ENCODE measurements at regions not wholly inside any gene's neighbourhood (a gene's known extent, or its start where the extent isn't known, plus 50 kb on each side); places are given as distances from the start of the nearest gene placed in this dataset.

DNA sequence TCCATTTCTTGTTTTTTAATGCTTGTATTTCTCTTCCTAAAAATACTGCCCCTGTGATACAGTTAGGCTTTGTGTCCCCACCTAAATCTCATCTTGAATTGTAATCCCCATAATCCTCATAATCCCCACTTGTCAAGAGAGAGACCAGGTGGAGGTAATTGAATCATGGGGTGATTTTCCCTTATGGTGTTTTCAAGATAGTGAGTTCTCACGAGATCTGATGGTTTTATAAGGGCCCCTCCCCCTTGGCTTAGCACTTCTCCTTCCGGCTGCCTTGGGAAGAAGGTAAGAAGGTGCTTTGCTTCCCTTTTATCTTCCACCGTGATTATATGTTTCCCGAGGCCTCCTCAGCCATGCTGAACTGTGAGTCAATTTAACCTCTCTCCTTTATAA is 227.4 kb downstream of the MAN2A1 start:
- DNase-seq (ENCODE audit: low read depth), result no peak

GRCh38 chr5:109917966-109918365 is 228.2 kb downstream of the MAN2A1 start:
- no peak for DNase-seq (ENCODE audit: low read depth)

DNA sequence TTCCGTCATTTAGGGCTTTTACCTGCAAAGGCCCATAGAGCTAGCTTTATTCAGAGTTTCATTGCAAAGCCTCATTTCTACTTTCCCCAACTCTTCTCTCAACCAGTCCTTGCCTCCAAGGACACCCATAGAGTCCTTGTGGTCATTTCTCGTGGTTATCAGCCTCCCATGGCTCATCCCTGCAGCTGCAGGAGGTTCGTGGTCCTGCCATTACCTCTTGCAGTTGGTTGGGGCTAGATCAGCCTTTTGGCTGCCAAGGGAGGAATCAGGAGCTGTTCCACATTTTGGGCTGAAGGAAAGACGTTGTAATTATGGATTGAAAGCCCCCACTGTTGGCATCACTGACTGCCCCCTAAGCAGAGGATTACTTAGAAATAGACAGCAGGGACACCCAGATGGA is 231.0 kb downstream of the MAN2A1 start:
- no peak for DNase-seq (ENCODE audit: low read depth)

DNA sequence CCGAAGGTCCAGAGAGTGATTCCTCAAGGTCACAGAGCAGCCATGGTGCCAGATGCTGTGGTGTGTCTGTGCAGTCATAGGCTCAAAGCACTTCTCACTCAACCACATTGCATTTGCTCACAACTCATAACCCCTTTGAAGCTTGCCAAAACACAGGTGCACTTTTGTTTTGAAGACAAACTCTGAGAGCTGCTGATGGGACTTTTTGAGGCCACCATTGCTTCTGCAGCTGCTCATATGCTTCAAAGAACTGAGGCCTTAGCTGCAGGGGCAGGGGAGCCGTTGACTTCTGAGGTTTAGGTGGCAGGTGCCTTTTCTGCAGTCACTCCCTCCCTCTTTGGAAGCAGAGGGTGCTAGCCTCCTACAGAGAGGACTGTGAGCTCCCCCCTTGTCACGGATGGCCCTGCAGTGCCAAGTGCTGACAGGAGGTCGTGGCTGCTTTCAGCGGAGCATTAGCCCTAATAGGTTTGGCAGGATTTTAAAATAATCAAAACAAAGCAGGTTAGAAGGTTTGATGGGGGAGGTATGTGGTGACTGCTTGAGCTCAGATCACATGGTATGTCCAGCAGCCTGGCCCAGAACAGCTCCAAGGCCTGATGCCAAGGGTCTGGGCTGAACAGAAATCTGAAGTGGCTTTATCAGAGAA is 232.1 kb downstream of the MAN2A1 start:
- no peak for DNase-seq (ENCODE audit: low read depth)

DNA sequence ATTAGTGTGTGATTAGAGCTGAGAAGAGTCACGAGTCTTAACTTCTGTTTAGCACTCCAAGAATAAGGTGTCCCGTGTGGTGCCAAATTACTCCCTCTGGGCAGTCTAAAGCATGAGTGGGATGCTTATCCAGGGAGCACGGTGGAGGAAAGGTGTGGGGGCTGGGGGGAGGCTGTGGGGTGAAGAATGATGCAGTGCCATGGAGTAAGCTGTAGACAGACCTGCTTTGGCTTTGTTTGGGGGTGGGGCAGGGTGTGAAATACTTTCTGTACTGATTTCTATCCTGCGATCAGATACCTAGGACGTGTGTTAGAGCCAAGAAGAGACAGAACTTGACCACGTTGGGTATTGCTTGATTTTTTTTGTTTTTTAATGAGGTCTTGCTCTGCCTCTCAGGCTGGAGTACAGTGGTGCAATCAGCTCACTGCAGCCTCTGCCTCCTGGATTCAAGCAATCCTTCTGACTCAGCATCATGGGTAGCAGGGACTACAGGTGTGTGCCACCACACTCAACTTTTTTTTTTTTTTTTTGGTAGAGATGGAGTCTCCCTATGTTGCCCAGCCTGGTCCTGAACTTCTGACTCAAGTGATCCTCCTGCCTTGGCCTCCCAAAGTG is 232.8 kb downstream of the MAN2A1 start:
- DNase-seq (ENCODE audit: low read depth), result no peak

- DNase-seq (ENCODE audit: low read depth), result no peak
Measured at GRCh38 chr5:109923205-109923604, 233.5 kb downstream of the MAN2A1 start.

DNA sequence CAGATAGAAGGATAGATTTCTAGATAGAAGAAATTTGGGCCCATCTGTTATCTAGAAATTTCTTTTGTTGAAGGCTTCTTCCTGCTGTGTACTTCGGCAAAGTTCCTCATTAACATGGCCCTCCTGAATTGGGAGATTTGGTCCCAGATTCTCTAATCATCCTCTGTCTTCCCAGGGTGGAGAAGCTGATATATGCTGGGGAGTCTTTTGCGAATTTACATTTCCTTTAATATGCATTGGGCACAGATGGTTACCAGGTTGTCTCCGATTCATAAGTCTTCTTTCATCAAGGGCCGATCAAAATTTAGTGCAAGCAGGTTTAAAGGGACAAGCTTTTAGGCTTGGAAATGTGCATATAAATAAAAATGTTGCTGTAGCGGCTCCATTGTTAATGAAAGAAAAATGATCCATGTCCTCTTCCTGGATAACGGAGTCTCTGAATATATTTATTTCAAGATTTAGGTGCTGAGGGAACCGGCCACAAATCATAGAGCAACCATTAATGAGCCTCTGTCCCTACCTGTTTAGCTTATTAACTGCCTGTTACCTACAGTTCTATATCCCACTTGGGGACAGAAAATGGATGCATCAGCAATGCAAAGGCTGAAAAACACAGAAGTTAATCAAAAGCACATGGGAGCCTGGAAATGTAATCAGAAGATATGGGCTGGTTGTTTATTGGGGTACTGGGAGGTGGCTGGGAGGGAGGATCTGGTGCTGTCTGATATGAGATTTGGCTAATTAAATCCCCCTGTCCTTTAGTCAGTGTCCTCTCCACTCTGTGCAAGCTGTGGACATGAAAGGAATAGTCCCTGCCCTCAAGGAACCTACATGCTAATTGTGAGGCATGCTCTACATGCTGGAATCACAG is 234.7 kb downstream of the MAN2A1 start:
- no peak for DNase-seq (ENCODE audit: low read depth)

DNA sequence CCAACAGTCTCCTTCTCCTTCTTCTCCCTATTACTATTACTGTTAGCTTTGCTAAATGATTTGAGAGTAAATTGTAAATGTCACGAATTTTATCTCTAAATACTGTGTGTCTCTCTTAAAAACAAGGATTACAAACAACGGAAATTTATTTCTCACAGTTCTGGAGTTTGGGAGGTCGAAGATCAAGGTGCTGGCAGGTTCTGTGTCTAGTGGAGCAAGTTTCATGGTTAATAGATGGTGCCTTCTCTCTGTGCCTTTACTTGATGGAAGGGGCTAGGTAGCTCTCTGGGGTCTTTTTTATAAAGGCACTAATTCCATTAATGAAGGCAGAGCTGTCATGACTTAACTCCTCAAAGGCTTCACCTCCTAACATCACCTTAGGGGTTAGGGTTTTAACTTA is 237.9 kb downstream of the MAN2A1 start:
- DNase-seq (ENCODE audit: low read depth), result no peak

GRCh38 chr5:109928046-109928445 is 238.3 kb downstream of the MAN2A1 start:
- no peak for DNase-seq (ENCODE audit: low read depth)

GRCh38 chr5:109928811-109929210 is 239.1 kb downstream of the MAN2A1 start:
- DNase-seq (ENCODE audit: low read depth), result no peak

DNA sequence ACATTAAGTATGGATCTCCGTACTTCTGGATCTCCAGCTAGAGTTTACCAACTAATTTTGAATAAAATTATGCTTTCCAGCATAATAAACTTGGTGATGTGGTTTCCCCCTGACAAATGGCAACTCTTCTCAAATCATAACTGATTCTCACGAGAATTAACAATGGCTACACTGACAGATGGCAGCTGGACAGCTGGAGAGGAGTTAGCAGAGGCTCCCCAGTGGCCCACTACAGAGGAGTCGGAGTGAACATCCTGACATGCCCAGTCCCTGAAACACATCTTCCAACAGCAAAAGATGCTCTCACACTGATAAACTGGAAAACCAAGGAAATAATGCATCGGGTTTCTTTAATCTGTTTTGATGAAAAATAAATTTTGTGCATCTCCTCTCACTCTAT is 239.6 kb downstream of the MAN2A1 start:
- DNase-seq (ENCODE audit: low read depth), result no peak

GRCh38 chr5:109929911-109930310 is 240.2 kb downstream of the MAN2A1 start:
- no peak for DNase-seq (ENCODE audit: low read depth)

GRCh38 chr5:109931049-109931780 is 241.5 kb downstream of the MAN2A1 start:
- no peak for DNase-seq (ENCODE audit: low read depth)

DNA sequence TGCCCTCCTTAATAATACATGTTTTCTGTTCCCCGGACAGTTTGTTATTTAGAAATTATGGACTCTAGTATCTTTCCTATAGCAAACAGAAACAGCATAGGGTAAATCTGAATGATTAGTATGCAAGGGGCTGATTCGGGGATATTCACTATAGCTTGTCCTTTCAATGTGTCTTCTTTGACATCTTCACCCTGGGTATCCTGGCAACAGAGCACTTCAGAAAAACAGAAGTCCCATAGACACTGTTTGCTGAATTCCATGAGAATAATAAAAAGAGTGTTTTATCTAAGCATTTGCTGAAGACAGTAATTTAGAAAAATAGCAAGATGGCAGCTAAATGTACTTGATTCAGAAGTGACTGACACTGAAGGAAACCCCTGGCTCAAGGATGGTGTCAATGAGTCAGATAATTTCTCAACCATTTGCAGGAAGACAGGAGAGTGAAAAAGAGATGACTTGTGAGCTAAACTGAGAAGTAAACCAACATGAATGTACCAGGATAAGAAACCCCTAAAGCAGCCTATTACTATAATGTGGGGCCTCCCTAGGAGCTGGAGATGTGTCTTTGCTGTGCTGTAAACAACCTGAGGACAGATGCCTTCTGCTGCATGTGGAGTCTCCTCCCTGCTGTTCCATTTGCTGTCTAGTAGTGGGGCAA is 246.2 kb downstream of the MAN2A1 start:
- DNase-seq (ENCODE audit: low read depth), result peak; percentile 76

DNA sequence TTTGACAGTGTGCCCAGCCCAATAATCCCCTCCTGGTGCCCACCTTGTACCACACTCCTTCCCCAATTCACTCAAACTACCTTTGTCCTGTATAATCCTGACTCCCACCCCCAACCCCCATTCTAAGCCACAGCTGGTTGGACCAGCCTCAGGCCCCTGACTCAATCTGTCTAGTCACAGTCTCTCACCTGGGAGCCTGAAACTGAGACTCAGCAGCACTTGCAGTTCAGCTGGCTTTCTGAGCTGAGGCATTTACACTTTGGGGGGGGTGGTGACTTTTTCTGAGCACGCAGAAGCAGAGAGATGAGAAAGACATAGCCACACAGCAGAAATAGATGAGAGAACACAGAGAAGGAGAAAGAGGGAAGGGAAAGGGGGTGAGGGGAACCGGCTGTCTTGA is 247.3 kb downstream of the MAN2A1 start:
- no peak for DNase-seq (ENCODE audit: low read depth)

- no peak for DNase-seq (ENCODE audit: low read depth)
Measured at GRCh38 chr5:109937951-109938350, 248.2 kb downstream of the MAN2A1 start.

GRCh38 chr5:109938453-109938852 is 248.7 kb downstream of the MAN2A1 start:
- no peak for DNase-seq (ENCODE audit: low read depth)

DNA sequence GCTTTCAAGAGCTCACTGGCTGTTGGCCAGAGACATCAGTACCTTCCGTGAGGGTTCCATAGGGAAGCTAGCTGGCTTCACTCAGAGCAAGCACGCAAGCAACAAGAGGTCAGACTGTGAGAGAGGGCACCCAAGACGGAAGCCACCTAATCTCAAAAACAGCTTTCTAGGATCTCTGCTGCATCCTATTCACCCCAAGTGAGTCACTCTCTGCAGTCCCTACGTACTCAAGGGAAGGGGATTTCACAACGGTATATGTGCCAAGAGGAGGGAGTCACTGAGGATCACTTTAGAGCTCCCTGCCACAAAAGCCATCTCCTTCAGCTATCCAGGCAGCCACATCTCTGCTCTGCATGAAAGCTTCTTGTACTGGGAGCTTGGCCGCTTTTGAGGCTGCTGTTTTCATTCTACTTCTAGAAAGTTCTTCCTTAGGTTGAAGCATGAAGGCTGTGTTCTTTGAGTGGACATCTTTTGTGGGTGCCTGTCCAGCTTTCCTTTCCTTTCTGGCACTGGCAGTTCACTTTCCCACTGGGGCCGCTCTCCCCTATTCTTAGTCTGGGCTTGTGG is 249.5 kb downstream of the MAN2A1 start:
- peak; percentile 95 for DNase-seq (ENCODE audit: low read depth)

DNA sequence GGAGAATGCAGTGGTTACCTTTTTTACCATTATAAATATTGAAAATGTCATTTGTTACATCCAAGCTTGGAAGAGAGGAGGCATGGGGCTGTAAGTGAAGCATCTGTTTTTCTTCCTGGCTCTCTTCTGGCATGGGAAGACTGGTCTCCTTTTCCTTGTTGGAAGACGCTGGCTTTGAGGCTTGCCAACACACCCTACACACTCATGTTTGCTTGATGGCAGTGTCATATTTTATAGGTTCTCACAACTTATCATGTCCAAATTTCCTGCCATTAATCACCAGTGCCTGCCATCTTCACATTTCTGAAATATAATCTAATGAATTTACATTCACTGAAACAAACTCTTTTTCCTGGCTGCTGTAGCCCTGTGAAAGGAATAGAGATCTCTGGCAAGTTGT is 252.9 kb downstream of the MAN2A1 start:
- no peak for DNase-seq (ENCODE audit: low read depth)

DNA sequence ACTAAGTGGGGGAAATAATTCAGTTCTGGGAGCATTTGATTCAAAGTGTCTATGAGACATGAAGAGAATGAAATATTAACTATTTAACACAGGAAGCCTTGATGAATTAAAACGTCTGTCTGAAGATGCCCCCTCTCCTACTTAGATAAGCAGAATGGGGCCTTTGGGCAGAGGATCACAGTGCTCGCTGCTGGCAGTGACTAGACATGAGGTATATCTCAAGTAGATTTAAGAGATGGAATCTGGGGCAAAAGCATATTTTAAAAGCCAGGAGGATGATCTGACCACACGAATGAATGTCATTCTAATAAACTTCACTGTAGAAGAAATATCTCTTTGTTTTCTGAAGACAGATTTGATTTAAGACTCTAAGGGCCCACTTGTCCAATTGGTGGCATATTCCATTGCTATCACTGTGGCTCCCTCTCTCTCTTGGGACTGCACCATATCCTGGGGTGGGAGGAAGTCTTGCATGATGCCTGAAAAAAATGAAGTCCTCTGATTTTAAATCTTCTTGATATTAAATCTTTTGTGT is 254.0 kb downstream of the MAN2A1 start:
- DNase-seq (ENCODE audit: low read depth), result no peak

DNA sequence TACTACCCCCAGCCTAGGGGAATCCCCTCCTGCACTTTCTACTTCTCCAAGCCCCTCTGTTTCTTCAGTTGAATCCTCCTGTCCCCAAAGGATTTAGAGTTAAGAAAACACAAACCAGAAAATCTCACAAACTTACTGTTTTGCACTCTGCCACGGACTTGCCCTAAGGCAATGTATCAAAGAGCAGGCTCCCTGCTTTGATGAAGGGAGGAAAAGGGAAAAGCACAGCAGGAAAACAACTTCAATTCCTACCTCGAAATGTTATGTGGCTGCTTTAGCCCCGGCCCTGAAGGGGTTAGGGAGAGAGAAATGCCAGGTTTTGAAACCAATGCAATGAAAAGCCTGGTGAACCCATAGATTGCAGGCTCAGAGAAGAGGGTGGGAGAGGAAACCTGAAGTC is 254.7 kb downstream of the MAN2A1 start:
- no peak for DNase-seq (ENCODE audit: low read depth)

All from amniotic epithelial cell (primary cell).